Breast epithelium (tissue), 3 donors: ENCODE measurements at regions not wholly inside any gene's neighbourhood (a gene's known extent, or its start where the extent isn't known, plus 50 kb on each side); places are given as distances from the start of the nearest gene placed in this dataset.

Source experiments
- CTCF ChIP-seq, 3 donors: fragments of 450-650 bp; IDR thresholded peaks; one replicate each; pipeline ENCODE4 v1.5.1; 2016 to 2017; ENCODE audit warnings: antibody characterized with exemption in 3 of 3, mild to moderate bottlenecking in 3 of 3, moderate library complexity in 3 of 3
- POLR2A ChIP-seq: fragments of 450-650 bp; IDR thresholded peaks from one replicate; pipeline ENCODE4 v1.6.1; 2016; ENCODE audit warnings: antibody characterized with exemption, mild to moderate bottlenecking, moderate library complexity
- POLR2AphosphoS5 ChIP-seq, 3 donors: sonication (generic); formaldehyde crosslinking; IDR thresholded peaks; one replicate each; pipeline ENCODE4 v1.6.1; 2017; ENCODE audit warnings: antibody characterized with exemption in 3 of 3

- TF ChIP-seq POLR2A (no peak), POLR2AphosphoS5 (IDR thresholded peaks at IDR 0.05) (no peak), CTCF (IDR thresholded peaks at IDR 0.05) (no peak)
Observed at GRCh38 chr6:163886428-163886827, 471.9 kb downstream of the QKI start.
